ENCODE measurements at regions not wholly inside any gene's neighbourhood (a gene's known extent, or its start where the extent isn't known, plus 50 kb on each side); places are given as distances from the start of the nearest gene placed in this dataset.

DNA sequence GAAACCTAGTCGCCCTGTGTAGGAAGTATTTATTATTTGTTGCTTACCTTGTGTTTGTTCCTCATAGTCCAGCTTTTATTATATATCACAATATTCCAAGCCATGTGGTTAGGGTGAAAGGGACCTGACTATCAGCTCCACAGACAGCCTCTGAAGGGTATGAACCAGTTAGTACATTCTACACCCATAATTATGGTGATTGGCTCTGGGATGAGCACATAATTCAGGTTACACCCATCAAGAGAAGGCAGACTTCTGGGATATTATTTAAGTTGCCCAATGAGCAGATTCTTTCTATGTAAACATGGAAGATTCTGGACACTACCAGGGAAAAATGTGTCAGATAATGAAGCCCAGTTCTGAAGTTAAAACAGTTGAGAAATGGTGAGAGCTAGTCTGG is 168.0 kb downstream of the KIF4B start:
- H3K36me3 ChIP-seq (ENCODE audit: control insufficient read depth in 3 of 3, insufficient read depth in 3 of 3, low read length in 3 of 3): no peaks in the 10 kb centered on the region
- H3K4me3 ChIP-seq (ENCODE audit: low read length in 3 of 3): no peak overlapping the region
- no peak overlapping the region for H3K27ac ChIP-seq (ENCODE audit: low read depth, low read length)
- no peaks in the 10 kb centered on the region for H3K27me3 ChIP-seq (ENCODE audit: control insufficient read depth in 3 of 3, insufficient read depth in 3 of 3, low read length in 3 of 3)
- no peak overlapping the region for H3K9ac ChIP-seq (ENCODE audit: low read depth in 1 of 3, low read length in 3 of 3)
- H3K9me3 ChIP-seq (ENCODE audit: control insufficient read depth in 3 of 3, low read length in 3 of 3): no peaks in the 10 kb centered on the region
- no peaks in the 10 kb centered on the region for H3K4me1 ChIP-seq (ENCODE audit: control insufficient read depth in 3 of 3, insufficient read depth in 3 of 3, low read length in 3 of 3)

- peaks cover 0 to 3% (median 0%) of the 10 kb centered on the region in 3 donors for H3K27me3 ChIP-seq (ENCODE audit: control insufficient read depth in 3 of 3, insufficient read depth in 3 of 3, low read length in 3 of 3)
- H3K4me3 ChIP-seq (ENCODE audit: low read length in 3 of 3): no peak overlapping the region
- H3K9me3 ChIP-seq (ENCODE audit: control insufficient read depth in 3 of 3, low read length in 3 of 3): peaks cover 0 to 3% (median 0%) of the 10 kb centered on the region in 3 donors
- no peak overlapping the region for H3K9ac ChIP-seq (ENCODE audit: low read depth in 1 of 3, low read length in 3 of 3)
- H3K4me1 ChIP-seq (ENCODE audit: control insufficient read depth in 3 of 3, insufficient read depth in 3 of 3, low read length in 3 of 3): no peaks in the 10 kb centered on the region
- H3K27ac ChIP-seq (ENCODE audit: low read depth, low read length): no peak overlapping the region
- no peaks in the 10 kb centered on the region for H3K36me3 ChIP-seq (ENCODE audit: control insufficient read depth in 3 of 3, insufficient read depth in 3 of 3, low read length in 3 of 3)
These were observed 175.9 kb downstream of the KIF4B start for GRCh38 chr5:155189476-155189875.

DNA sequence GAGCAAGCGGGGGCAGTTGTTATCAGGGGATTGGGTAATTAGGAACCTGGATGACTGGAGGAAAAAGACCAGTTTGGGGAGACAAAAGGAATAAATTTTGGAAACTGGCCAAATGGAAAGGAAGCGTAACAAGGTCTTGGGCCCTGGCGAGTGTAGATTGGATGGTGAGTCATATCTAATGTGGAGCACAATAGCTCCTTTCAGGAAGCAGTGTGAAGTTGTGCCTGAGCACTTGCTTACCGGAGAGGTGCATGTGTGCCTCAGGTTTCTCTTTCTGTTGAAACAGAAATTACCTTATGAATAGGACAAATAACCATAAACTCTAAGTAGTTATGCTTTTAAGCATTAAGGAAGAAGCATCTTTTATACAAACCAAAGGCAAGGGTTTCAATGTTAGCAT is 176.4 kb downstream of the KIF4B start:
- H3K27ac ChIP-seq (ENCODE audit: low read depth, low read length): no peak overlapping the region
- peaks cover 0 to 3% (median 0%) of the 10 kb centered on the region in 3 donors for H3K27me3 ChIP-seq (ENCODE audit: control insufficient read depth in 3 of 3, insufficient read depth in 3 of 3, low read length in 3 of 3)
- H3K9ac ChIP-seq (ENCODE audit: low read depth in 1 of 3, low read length in 3 of 3): no peak overlapping the region
- no peak overlapping the region for H3K4me3 ChIP-seq (ENCODE audit: low read length in 3 of 3)
- H3K36me3 ChIP-seq (ENCODE audit: control insufficient read depth in 3 of 3, insufficient read depth in 3 of 3, low read length in 3 of 3): no peaks in the 10 kb centered on the region
- peaks cover 0 to 3% (median 0%) of the 10 kb centered on the region in 3 donors for H3K9me3 ChIP-seq (ENCODE audit: control insufficient read depth in 3 of 3, low read length in 3 of 3)
- no peaks in the 10 kb centered on the region for H3K4me1 ChIP-seq (ENCODE audit: control insufficient read depth in 3 of 3, insufficient read depth in 3 of 3, low read length in 3 of 3)

- no peaks in the 10 kb centered on the region for H3K36me3 ChIP-seq (ENCODE audit: control insufficient read depth in 3 of 3, insufficient read depth in 3 of 3, low read length in 3 of 3)
- H3K9ac ChIP-seq (ENCODE audit: low read depth in 1 of 3, low read length in 3 of 3): no peak overlapping the region
- H3K4me1 ChIP-seq (ENCODE audit: control insufficient read depth in 3 of 3, insufficient read depth in 3 of 3, low read length in 3 of 3): no peaks in the 10 kb centered on the region
- no peak overlapping the region for H3K4me3 ChIP-seq (ENCODE audit: low read length in 3 of 3)
- H3K27me3 ChIP-seq (ENCODE audit: control insufficient read depth in 3 of 3, insufficient read depth in 3 of 3, low read length in 3 of 3): peaks cover 0 to 3% (median 0%) of the 10 kb centered on the region in 3 donors
- peaks cover 0 to 3% (median 0%) of the 10 kb centered on the region in 3 donors for H3K9me3 ChIP-seq (ENCODE audit: control insufficient read depth in 3 of 3, low read length in 3 of 3)
- no peak overlapping the region for H3K27ac ChIP-seq (ENCODE audit: low read depth, low read length)
These were observed 179.5 kb downstream of the KIF4B start for GRCh38 chr5:155193029-155193428.

GRCh38 chr5:155193483-155194107 is 180.0 kb downstream of the KIF4B start:
- Histone ChIP-seq H3K9me3 (ENCODE audit: control insufficient read depth in 3 of 3, low read length in 3 of 3) (peaks cover 0 to 3% (median 0%) of the 10 kb centered on the region in 3 donors), H3K4me3 (ENCODE audit: low read length in 3 of 3) (no peak overlapping the region), H3K4me1 (ENCODE audit: control insufficient read depth in 3 of 3, insufficient read depth in 3 of 3, low read length in 3 of 3) (no peaks in the 10 kb centered on the region), H3K27me3 (ENCODE audit: control insufficient read depth in 3 of 3, insufficient read depth in 3 of 3, low read length in 3 of 3) (peaks cover 0 to 3% (median 0%) of the 10 kb centered on the region in 3 donors), H3K9ac (ENCODE audit: low read depth in 1 of 3, low read length in 3 of 3) (no peak overlapping the region), H3K27ac (ENCODE audit: low read depth, low read length) (no peak overlapping the region), H3K36me3 (ENCODE audit: control insufficient read depth in 3 of 3, insufficient read depth in 3 of 3, low read length in 3 of 3) (no peaks in the 10 kb centered on the region)

GRCh38 chr5:155200608-155201007 is 187.1 kb downstream of the KIF4B start:
- Histone ChIP-seq H3K36me3 (ENCODE audit: control insufficient read depth in 3 of 3, insufficient read depth in 3 of 3, low read length in 3 of 3) (no peaks in the 10 kb centered on the region), H3K9me3 (ENCODE audit: control insufficient read depth in 3 of 3, low read length in 3 of 3) (no peaks in the 10 kb centered on the region), H3K4me3 (ENCODE audit: low read length in 3 of 3) (no peak overlapping the region), H3K27me3 (ENCODE audit: control insufficient read depth in 3 of 3, insufficient read depth in 3 of 3, low read length in 3 of 3) (no peaks in the 10 kb centered on the region), H3K27ac (ENCODE audit: low read depth, low read length) (no peak overlapping the region), H3K4me1 (ENCODE audit: control insufficient read depth in 3 of 3, insufficient read depth in 3 of 3, low read length in 3 of 3) (no peaks in the 10 kb centered on the region), H3K9ac (ENCODE audit: low read depth in 1 of 3, low read length in 3 of 3) (no peak overlapping the region)

DNA sequence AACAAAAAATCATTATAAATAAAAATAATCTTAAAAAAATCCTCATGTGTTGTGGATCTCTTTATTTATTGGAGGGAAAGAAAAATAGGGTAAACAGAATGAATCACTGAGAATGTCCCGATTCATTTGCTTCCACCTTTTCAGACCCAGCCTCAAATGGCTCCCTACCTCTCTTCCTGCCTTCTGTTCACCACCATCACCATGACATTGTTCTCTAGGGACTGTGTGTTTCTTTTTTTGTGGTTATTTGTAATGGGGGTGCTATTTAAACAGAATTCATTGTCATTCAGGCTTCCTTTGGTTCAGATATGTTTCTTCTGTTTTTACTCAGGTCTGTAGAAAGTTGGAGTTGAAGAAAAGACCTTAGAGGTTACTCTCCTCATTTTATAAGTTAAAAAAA is 198.2 kb downstream of the KIF4B start:
- no peak overlapping the region for H3K9ac ChIP-seq (ENCODE audit: low read depth in 1 of 3, low read length in 3 of 3)

GRCh38 chr5:155222393-155222792 is 208.8 kb downstream of the KIF4B start:
- no peaks in the 10 kb centered on the region for H3K4me1 ChIP-seq (ENCODE audit: control insufficient read depth in 3 of 3, insufficient read depth in 3 of 3, low read length in 3 of 3)
- no peaks in the 10 kb centered on the region for H3K9me3 ChIP-seq (ENCODE audit: control insufficient read depth in 3 of 3, low read length in 3 of 3)
- no peaks in the 10 kb centered on the region for H3K36me3 ChIP-seq (ENCODE audit: control insufficient read depth in 3 of 3, insufficient read depth in 3 of 3, low read length in 3 of 3)
- no peaks in the 10 kb centered on the region for H3K27me3 ChIP-seq (ENCODE audit: control insufficient read depth in 3 of 3, insufficient read depth in 3 of 3, low read length in 3 of 3)
- H3K27ac ChIP-seq (ENCODE audit: low read depth, low read length): no peak overlapping the region
- no peak overlapping the region for H3K4me3 ChIP-seq (ENCODE audit: low read length in 3 of 3)
- no peak overlapping the region for H3K9ac ChIP-seq (ENCODE audit: low read depth in 1 of 3, low read length in 3 of 3)

More for the DNA sequence above, 198.2 kb downstream of the KIF4B start:
- Histone ChIP-seq H3K4me3 (ENCODE audit: low read length in 3 of 3) (no peak overlapping the region), H3K4me1 (ENCODE audit: control insufficient read depth in 3 of 3, insufficient read depth in 3 of 3, low read length in 3 of 3) (no peaks in the 10 kb centered on the region), H3K27me3 (ENCODE audit: control insufficient read depth in 3 of 3, insufficient read depth in 3 of 3, low read length in 3 of 3) (no peaks in the 10 kb centered on the region), H3K36me3 (ENCODE audit: control insufficient read depth in 3 of 3, insufficient read depth in 3 of 3, low read length in 3 of 3) (no peaks in the 10 kb centered on the region), H3K27ac (ENCODE audit: low read depth, low read length) (no peak overlapping the region), H3K9me3 (ENCODE audit: control insufficient read depth in 3 of 3, low read length in 3 of 3) (no peaks in the 10 kb centered on the region)

DNA sequence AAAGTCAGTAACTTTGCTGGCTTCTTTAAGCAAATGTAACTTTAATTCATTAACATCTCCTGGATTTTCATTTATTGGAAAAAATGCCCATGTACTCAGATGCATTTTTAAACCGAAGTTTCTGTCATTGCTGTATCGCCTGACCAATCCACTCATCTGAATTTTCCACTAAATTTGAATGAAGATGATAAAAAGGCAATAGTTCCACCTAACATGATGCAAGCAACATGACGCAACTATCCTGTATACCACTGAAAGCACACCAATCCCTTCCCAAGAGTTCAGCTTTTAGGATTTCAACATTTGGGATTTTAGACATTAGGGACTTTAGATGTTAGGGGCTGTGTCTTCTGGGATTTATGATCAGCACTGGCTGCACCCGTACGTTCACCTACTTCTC is 215.6 kb downstream of the KIF4B start:
- Histone ChIP-seq H3K36me3 (ENCODE audit: control insufficient read depth in 3 of 3, insufficient read depth in 3 of 3, low read length in 3 of 3) (no peaks in the 10 kb centered on the region), H3K27me3 (ENCODE audit: control insufficient read depth in 3 of 3, insufficient read depth in 3 of 3, low read length in 3 of 3) (no peaks in the 10 kb centered on the region), H3K4me1 (ENCODE audit: control insufficient read depth in 3 of 3, insufficient read depth in 3 of 3, low read length in 3 of 3) (no peaks in the 10 kb centered on the region), H3K9ac (ENCODE audit: low read depth in 1 of 3, low read length in 3 of 3) (no peak overlapping the region), H3K4me3 (ENCODE audit: low read length in 3 of 3) (no peak overlapping the region), H3K27ac (ENCODE audit: low read depth, low read length) (no peak overlapping the region), H3K9me3 (ENCODE audit: control insufficient read depth in 3 of 3, low read length in 3 of 3) (no peaks in the 10 kb centered on the region)

DNA sequence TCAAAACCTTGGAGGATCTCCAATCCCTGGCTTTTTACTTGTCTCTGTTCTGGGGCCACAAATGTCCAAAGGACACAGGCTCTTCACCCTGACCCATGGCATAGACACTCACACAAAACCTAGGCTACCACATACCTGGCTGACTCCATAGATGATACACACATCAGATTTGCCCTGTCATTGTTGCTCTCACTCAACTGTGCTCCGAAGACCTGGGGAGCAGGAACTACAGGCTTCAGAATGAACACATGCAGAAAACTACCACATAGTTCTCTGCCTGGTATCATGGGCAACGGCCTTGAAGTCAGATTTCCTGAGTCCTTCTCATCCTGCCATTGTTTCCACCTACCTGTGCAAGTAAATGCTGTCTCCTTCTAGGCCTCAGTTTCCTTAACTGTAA is 226.2 kb downstream of the KIF4B start:
- no peaks in the 10 kb centered on the region for H3K4me1 ChIP-seq (ENCODE audit: control insufficient read depth in 3 of 3, insufficient read depth in 3 of 3, low read length in 3 of 3)
- no peak overlapping the region for H3K9ac ChIP-seq (ENCODE audit: low read depth in 1 of 3, low read length in 3 of 3)
- H3K27me3 ChIP-seq (ENCODE audit: control insufficient read depth in 3 of 3, insufficient read depth in 3 of 3, low read length in 3 of 3): no peaks in the 10 kb centered on the region
- H3K36me3 ChIP-seq (ENCODE audit: control insufficient read depth in 3 of 3, insufficient read depth in 3 of 3, low read length in 3 of 3): no peaks in the 10 kb centered on the region
- no peak overlapping the region for H3K4me3 ChIP-seq (ENCODE audit: low read length in 3 of 3)
- no peak overlapping the region for H3K27ac ChIP-seq (ENCODE audit: low read depth, low read length)
- peaks cover 0 to 6% (median 0%) of the 10 kb centered on the region in 3 donors for H3K9me3 ChIP-seq (ENCODE audit: control insufficient read depth in 3 of 3, low read length in 3 of 3)

Data from skeletal muscle tissue (tissue), 3 donors.